C1 segment of cervical spinal cord (tissue), 14 donors: ENCODE measurements at regions not wholly inside any gene's neighbourhood (a gene's known extent, or its start where the extent isn't known, plus 50 kb on each side); places are given as distances from the start of the nearest gene placed in this dataset.

Source experiments
- DNase-seq, 14 donors: peaks; one replicate each; lab custom pipeline; 2025; lab: John Stamatoyannopoulos, UW

- no peak for DNase-seq
Observed at GRCh38 chr18:40380686-40381439, 1574.2 kb upstream of the PIK3C3 start.

- no peak for DNase-seq
Observed at GRCh38 chr18:40375837-40376236, 1579.2 kb upstream of the PIK3C3 start.

GRCh38 chr18:40371673-40372072 lies 1583.4 kb upstream of the PIK3C3 start:
- no peak for DNase-seq

GRCh38 chr18:40367576-40367975 lies 1587.5 kb upstream of the PIK3C3 start:
- no peak for DNase-seq

- no peak for DNase-seq
Observed at GRCh38 chr18:40366521-40366920, 1588.5 kb upstream of the PIK3C3 start.

GRCh38 chr18:40365526-40365925 lies 1589.5 kb upstream of the PIK3C3 start:
- no peak for DNase-seq

GRCh38 chr18:40360558-40360957 lies 1594.5 kb upstream of the PIK3C3 start:
- no peak for DNase-seq

GRCh38 chr18:40357536-40357935 lies 1597.5 kb upstream of the PIK3C3 start:
- DNase-seq = no peak

GRCh38 chr18:40356168-40356567 lies 1598.9 kb upstream of the PIK3C3 start:
- DNase-seq = no peak

- no peak for DNase-seq
Observed at GRCh38 chr18:40355726-40356125, 1599.3 kb upstream of the PIK3C3 start.

- no peak for DNase-seq
Observed at GRCh38 chr18:40348196-40348595, 1606.8 kb upstream of the PIK3C3 start.

- DNase-seq = no peak
Observed at GRCh38 chr18:40347261-40347660, 1607.8 kb upstream of the PIK3C3 start.

- DNase-seq = no peak
Observed at GRCh38 chr18:40346146-40346545, 1608.9 kb upstream of the PIK3C3 start.

- no peak for DNase-seq
Observed at GRCh38 chr18:40341701-40342100, 1613.3 kb upstream of the PIK3C3 start.

GRCh38 chr18:40338284-40338683 lies 1616.8 kb upstream of the PIK3C3 start:
- DNase-seq = no peak

- no peak for DNase-seq
Observed at GRCh38 chr18:40326985-40327384, 1628.0 kb upstream of the PIK3C3 start.

GRCh38 chr18:40325988-40326387 lies 1629.0 kb upstream of the PIK3C3 start:
- no peak for DNase-seq

GRCh38 chr18:40314199-40314598 lies 1640.8 kb upstream of the PIK3C3 start:
- no peak for DNase-seq

GRCh38 chr18:40313030-40313642 lies 1641.9 kb upstream of the PIK3C3 start:
- no peak for DNase-seq

GRCh38 chr18:40307627-40308026 lies 1647.4 kb upstream of the PIK3C3 start:
- no peak for DNase-seq

- DNase-seq = no peak
Observed at GRCh38 chr18:40296717-40297413, 1658.2 kb upstream of the PIK3C3 start.

- no peak for DNase-seq
Observed at GRCh38 chr18:40292985-40293710, 1661.9 kb upstream of the PIK3C3 start.
